NCI-H2196 (cell line): ENCODE measurements at regions not wholly inside any gene's neighbourhood (a gene's known extent, or its start where the extent isn't known, plus 50 kb on each side); places are given as distances from the start of the nearest gene placed in this dataset.

Experiments
- DNase-seq: peaks from one replicate; lab custom pipeline; 2025; ENCODE audit not compliant: unreplicated experiment; lab: John Stamatoyannopoulos, UW

- no peak for DNase-seq
Observed at GRCh38 chr13:44089452-44089851, 209.7 kb downstream of the LACC1 start.

- no peak for DNase-seq
Observed at GRCh38 chr13:44092078-44092970, 212.6 kb downstream of the LACC1 start.

- DNase-seq, result no peak
Observed at GRCh38 chr13:44093607-44094564, 214.2 kb downstream of the LACC1 start.

- no peak for DNase-seq
Observed at GRCh38 chr13:44096901-44097300, 217.2 kb downstream of the LACC1 start.

GRCh38 chr13:44098559-44098958 is 218.9 kb downstream of the LACC1 start:
- DNase-seq, result no peak

- no peak for DNase-seq
Observed at GRCh38 chr13:44101347-44102083, 221.8 kb downstream of the LACC1 start.

- no peak for DNase-seq
Observed at GRCh38 chr13:44103429-44104196, 223.9 kb downstream of the LACC1 start.

- no peak for DNase-seq
Observed at GRCh38 chr13:44104197-44104490, 224.4 kb downstream of the LACC1 start.

- DNase-seq, result no peak
Observed at GRCh38 chr13:44104969-44105368, 225.3 kb downstream of the LACC1 start.

- DNase-seq, result no peak
Observed at GRCh38 chr13:44106266-44107152, 226.8 kb downstream of the LACC1 start.

GRCh38 chr13:44107357-44108121 is 227.8 kb downstream of the LACC1 start:
- no peak for DNase-seq

GRCh38 chr13:44108331-44108858 is 228.7 kb downstream of the LACC1 start:
- DNase-seq, result no peak

GRCh38 chr13:44110091-44110621 is 230.5 kb downstream of the LACC1 start:
- DNase-seq, result no peak

- no peak for DNase-seq
Observed at GRCh38 chr13:44111701-44112100, 232.0 kb downstream of the LACC1 start.

GRCh38 chr13:44112700-44113329 is 233.1 kb downstream of the LACC1 start:
- DNase-seq, result no peak

- DNase-seq, result no peak
Observed at GRCh38 chr13:44116562-44117332, 237.0 kb downstream of the LACC1 start.

- DNase-seq, result no peak
Observed at GRCh38 chr13:44117351-44117750, 237.6 kb downstream of the LACC1 start.
